Neural progenitor cell (in vitro differentiated cells): ENCODE measurements at regions not wholly inside any gene's neighbourhood (a gene's known extent, or its start where the extent isn't known, plus 50 kb on each side); places are given as distances from the start of the nearest gene placed in this dataset.

Experiments used
- DNase-seq: peaks from one replicate; pipeline ENCODE4 v3.0.0-alpha.2; 2016; ENCODE audit warnings: low spot score
- H2AFZ ChIP-seq: fragments of 200-600 bp; sonication (generic); replicated peaks from 2 replicates; pipeline ENCODE4 v1.6.1; 2016; ENCODE audit warnings: antibody characterized with exemption
- H3F3A ChIP-seq: fragments of 200-600 bp; sonication (generic); 2 replicates; pipeline ENCODE4 v1.6.1; 2016; ENCODE audit warnings: antibody characterized with exemption, low read depth
- H3K27ac ChIP-seq: fragments of 200-600 bp; sonication (generic); 2 replicates; pipeline ENCODE4 v1.5.1; 2016; ENCODE audit warnings: mild to moderate bottlenecking
- H3K27me3 ChIP-seq: fragments of 200-600 bp; sonication (generic); 2 replicates; pipeline ENCODE4 v1.6.1; 2016; ENCODE audit warnings: mild to moderate bottlenecking, moderate library complexity
- H3K36me3 ChIP-seq: fragments of 200-600 bp; sonication (generic); 2 replicates; pipeline ENCODE4 v1.5.1; 2016
- H3K4me1 ChIP-seq: fragments of 200-600 bp; sonication (generic); 2 replicates; pipeline ENCODE4 v1.6.1; 2016; ENCODE audit warnings: mixed run types
- H3K4me2 ChIP-seq: fragments of 200-600 bp; sonication (generic); 2 replicates; pipeline ENCODE4 v1.6.1; 2016
- H3K4me3 ChIP-seq: fragments of 200-600 bp; sonication (generic); 2 replicates; pipeline ENCODE4 v1.5.1; 2016
- H3K79me2 ChIP-seq: fragments of 200-600 bp; sonication (generic); 2 replicates; pipeline ENCODE4 v1.6.1; 2016; ENCODE audit warnings: low read depth
- H3K9ac ChIP-seq: fragments of 200-600 bp; sonication (generic); 2 replicates; pipeline ENCODE4 v1.6.1; 2016
- H3K9me3 ChIP-seq: fragments of 200-600 bp; sonication (generic); 2 replicates; pipeline ENCODE4 v1.5.1; 2016; ENCODE audit warnings: low read depth
- H4K20me1 ChIP-seq: fragments of 200-600 bp; sonication (generic); 2 replicates; pipeline ENCODE4 v1.6.1; 2016; ENCODE audit warnings: low read depth
- H3K27ac Mint-ChIP-seq: 3 replicates; pipeline ENCODE4 v1.8.0; 2021; ENCODE audit warnings: mixed read lengths
- H3K27me3 Mint-ChIP-seq: 2 replicates; pipeline ENCODE4 v1.8.0; 2022; ENCODE audit warnings: low read depth, mild to moderate bottlenecking, inconsistent platforms, moderate library complexity, mixed read lengths; ENCODE audit not compliant: insufficient read depth
- H3K36me3 Mint-ChIP-seq: 3 replicates; pipeline ENCODE4 v1.8.0; 2021; ENCODE audit warnings: mixed read lengths
- H3K4me1 Mint-ChIP-seq: 3 replicates; pipeline ENCODE4 v1.8.0; 2021; ENCODE audit warnings: mixed read lengths
- H3K4me3 Mint-ChIP-seq: 3 replicates; pipeline ENCODE4 v1.8.0; 2021; ENCODE audit warnings: mild to moderate bottlenecking, moderate library complexity, mixed read lengths
- H3K9me3 Mint-ChIP-seq: 3 replicates; pipeline ENCODE4 v1.8.0; 2020; ENCODE audit warnings: mixed read lengths
- EZH2 ChIP-seq: fragments of 200-600 bp; sonication (generic); IDR thresholded peaks from 2 replicates; pipeline ENCODE4 v1.6.1; 2017; ENCODE audit warnings: antibody characterized with exemption, mild to moderate bottlenecking, moderate library complexity
- EZH2phosphoT487 ChIP-seq: fragments of 200-600 bp; sonication (generic); IDR thresholded peaks from 2 replicates; pipeline ENCODE4 v1.6.1; 2017; ENCODE audit warnings: antibody characterized with exemption
- TF ChIP-seq, protein P1 (sequence below): fragments of 200-600 bp; sonication (generic); IDR thresholded peaks from 2 replicates; pipeline ENCODE4 v1.5.1; 2017; ENCODE audit warnings: antibody characterized with exemption, mild to moderate bottlenecking

- no peaks in the 10 kb centered on the region for H3K27me3 ChIP-seq
- H3K9ac ChIP-seq = no peak overlapping the region
- no peaks in the 10 kb centered on the region for H3K4me1 ChIP-seq
- H3K4me3 Mint-ChIP-seq = no peak overlapping the region
- H4K20me1 ChIP-seq = no peaks in the 10 kb centered on the region
- H3K36me3 Mint-ChIP-seq = no peaks in the 10 kb centered on the region
- no peak for DNase-seq
- no peak overlapping the region for H3K4me2 ChIP-seq
- H3K36me3 ChIP-seq = no peaks in the 10 kb centered on the region
- no peak overlapping the region for H2AFZ ChIP-seq
- no peaks in the 10 kb centered on the region for H3K4me1 Mint-ChIP-seq
- H3K27ac ChIP-seq = no peak overlapping the region
- H3K79me2 ChIP-seq = peaks cover 74% of the 10 kb centered on the region
- no peak overlapping the region for H3K4me3 ChIP-seq
- peaks cover 2% of the 10 kb centered on the region for H3K9me3 Mint-ChIP-seq
- H3K27me3 Mint-ChIP-seq = peaks cover 2% of the 10 kb centered on the region
- no peaks in the 10 kb centered on the region for H3K9me3 ChIP-seq
- H3K27ac Mint-ChIP-seq = no peak overlapping the region
- H3F3A ChIP-seq = no peaks in the 10 kb centered on the region
- TF ChIP-seq EZH2phosphoT487 (no peak), EZH2 (no peak)
- TF ChIP-seq, protein P1, sequence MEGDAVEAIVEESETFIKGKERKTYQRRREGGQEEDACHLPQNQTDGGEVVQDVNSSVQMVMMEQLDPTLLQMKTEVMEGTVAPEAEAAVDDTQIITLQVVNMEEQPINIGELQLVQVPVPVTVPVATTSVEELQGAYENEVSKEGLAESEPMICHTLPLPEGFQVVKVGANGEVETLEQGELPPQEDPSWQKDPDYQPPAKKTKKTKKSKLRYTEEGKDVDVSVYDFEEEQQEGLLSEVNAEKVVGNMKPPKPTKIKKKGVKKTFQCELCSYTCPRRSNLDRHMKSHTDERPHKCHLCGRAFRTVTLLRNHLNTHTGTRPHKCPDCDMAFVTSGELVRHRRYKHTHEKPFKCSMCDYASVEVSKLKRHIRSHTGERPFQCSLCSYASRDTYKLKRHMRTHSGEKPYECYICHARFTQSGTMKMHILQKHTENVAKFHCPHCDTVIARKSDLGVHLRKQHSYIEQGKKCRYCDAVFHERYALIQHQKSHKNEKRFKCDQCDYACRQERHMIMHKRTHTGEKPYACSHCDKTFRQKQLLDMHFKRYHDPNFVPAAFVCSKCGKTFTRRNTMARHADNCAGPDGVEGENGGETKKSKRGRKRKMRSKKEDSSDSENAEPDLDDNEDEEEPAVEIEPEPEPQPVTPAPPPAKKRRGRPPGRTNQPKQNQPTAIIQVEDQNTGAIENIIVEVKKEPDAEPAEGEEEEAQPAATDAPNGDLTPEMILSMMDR = no peak
These were observed 791.7 kb upstream of the CDH10 start for GRCh38 chr5:25436452-25436851.

DNA sequence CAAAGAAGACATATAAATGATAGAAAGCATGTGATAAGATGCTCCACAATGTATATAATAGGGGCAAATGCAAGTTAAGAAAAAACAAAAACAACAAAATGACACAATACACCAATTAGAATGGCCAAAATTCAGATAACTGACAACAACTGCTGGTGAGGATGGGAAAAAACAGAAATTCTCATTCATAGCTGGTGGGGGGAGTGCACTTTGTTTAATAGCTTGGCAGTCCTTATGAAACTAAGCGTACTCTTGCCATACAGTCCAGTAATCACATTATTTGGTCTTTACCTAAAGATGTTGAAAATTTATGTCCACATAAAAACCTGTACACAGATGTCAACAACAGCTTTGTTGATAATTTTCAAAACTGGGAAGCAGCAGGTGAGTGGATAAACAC, 791.1 kb upstream of the CDH10 start:
- no peaks in the 10 kb centered on the region for H3K4me1 ChIP-seq
- no peaks in the 10 kb centered on the region for H3K36me3 ChIP-seq
- no peak for TF ChIP-seq EZH2
- TF ChIP-seq, protein P1 = no peak
- TF ChIP-seq EZH2phosphoT487 = no peak
- no peak overlapping the region for H3K27ac ChIP-seq
- no peaks in the 10 kb centered on the region for H3K9me3 ChIP-seq
- no peak overlapping the region for H3K4me2 ChIP-seq
- H3K27me3 ChIP-seq = no peaks in the 10 kb centered on the region
- H3K79me2 ChIP-seq = peaks cover 69% of the 10 kb centered on the region
- no peak overlapping the region for H3K9ac ChIP-seq
- Mint-ChIP-seq H3K4me3 (no peak overlapping the region), H3K27me3 (peaks cover 2% of the 10 kb centered on the region), H3K27ac (no peak overlapping the region), H3K4me1 (no peaks in the 10 kb centered on the region), H3K36me3 (no peaks in the 10 kb centered on the region), H3K9me3 (peaks cover 2% of the 10 kb centered on the region)
- no peak for DNase-seq
- no peak overlapping the region for H3K4me3 ChIP-seq
- H3F3A ChIP-seq = no peaks in the 10 kb centered on the region
- peak overlapping the region; percentile 57 for H2AFZ ChIP-seq
- H4K20me1 ChIP-seq = no peaks in the 10 kb centered on the region

DNA sequence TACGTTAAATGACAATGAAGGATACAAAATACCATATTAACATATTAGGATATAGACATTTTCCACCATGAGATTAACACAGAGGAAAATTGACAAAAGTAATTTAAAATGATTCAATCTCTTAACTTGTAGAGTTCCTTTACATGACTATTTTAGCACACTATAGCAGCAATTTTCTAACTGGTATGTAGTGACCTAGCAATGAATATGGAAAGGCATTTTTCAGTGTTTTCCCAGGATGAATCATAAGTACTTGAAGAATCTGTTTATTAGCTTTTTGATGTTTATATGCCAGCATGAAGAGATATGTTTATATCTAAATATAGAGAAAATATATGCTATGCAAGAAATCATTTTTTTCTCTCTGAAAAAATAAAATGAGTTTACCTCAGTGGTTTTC, 782.5 kb upstream of the CDH10 start:
- Histone ChIP-seq H2AFZ (no peak overlapping the region), H3K4me2 (no peak overlapping the region), H4K20me1 (no peaks in the 10 kb centered on the region), H3K4me3 (no peak overlapping the region), H3K9me3 (no peaks in the 10 kb centered on the region), H3K4me1 (no peaks in the 10 kb centered on the region), H3F3A (no peaks in the 10 kb centered on the region), H3K79me2 (no peaks in the 10 kb centered on the region), H3K9ac (no peak overlapping the region), H3K36me3 (no peaks in the 10 kb centered on the region), H3K27me3 (no peaks in the 10 kb centered on the region), H3K27ac (no peak overlapping the region)
- H3K4me1 Mint-ChIP-seq = peaks cover 3% of the 10 kb centered on the region
- H3K36me3 Mint-ChIP-seq = no peaks in the 10 kb centered on the region
- H3K27me3 Mint-ChIP-seq = peaks cover under 1% of the 10 kb centered on the region
- no peak overlapping the region for H3K4me3 Mint-ChIP-seq
- H3K27ac Mint-ChIP-seq = no peak overlapping the region
- no peaks in the 10 kb centered on the region for H3K9me3 Mint-ChIP-seq
- TF ChIP-seq EZH2 (no peak), EZH2phosphoT487 (no peak)
- TF ChIP-seq, protein P1 = no peak
- no peak for DNase-seq

DNA sequence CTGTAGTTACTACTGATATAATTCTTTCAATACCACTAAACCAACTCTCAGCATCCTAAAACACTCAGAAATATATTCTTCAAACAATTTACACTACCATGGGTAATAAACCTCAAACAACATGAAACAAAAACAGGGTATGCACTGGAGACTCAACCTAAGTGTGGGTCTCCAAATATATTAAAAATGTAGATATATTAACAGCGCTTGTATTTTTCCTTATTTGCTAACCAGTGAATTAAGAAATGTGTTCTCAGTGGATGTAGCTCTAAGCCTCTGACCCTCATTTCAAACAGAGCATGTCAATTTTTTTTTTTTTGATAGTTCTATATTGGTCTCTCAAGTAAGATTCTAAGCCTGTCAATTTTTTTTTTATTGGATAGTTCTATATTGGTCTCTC, 778.5 kb upstream of the CDH10 start:
- Histone ChIP-seq H3K4me1 (no peaks in the 10 kb centered on the region), H3K27ac (no peak overlapping the region), H4K20me1 (no peaks in the 10 kb centered on the region), H3K4me2 (no peak overlapping the region), H3F3A (no peaks in the 10 kb centered on the region), H3K36me3 (no peaks in the 10 kb centered on the region), H3K27me3 (no peaks in the 10 kb centered on the region), H3K9me3 (no peaks in the 10 kb centered on the region), H3K9ac (no peak overlapping the region), H3K4me3 (no peak overlapping the region), H2AFZ (no peak overlapping the region), H3K79me2 (no peaks in the 10 kb centered on the region)
- Mint-ChIP-seq H3K4me1 (no peaks in the 10 kb centered on the region), H3K27ac (no peak overlapping the region), H3K27me3 (no peaks in the 10 kb centered on the region), H3K4me3 (no peak overlapping the region), H3K9me3 (no peaks in the 10 kb centered on the region), H3K36me3 (no peaks in the 10 kb centered on the region)
- DNase-seq = no peak
- TF ChIP-seq, protein P1 = no peak
- no peak for TF ChIP-seq EZH2phosphoT487
- TF ChIP-seq EZH2 = no peak
